Trophoblast cell (in vitro differentiated cells and primary cell): ENCODE measurements at regions not wholly inside any gene's neighbourhood (a gene's known extent, or its start where the extent isn't known, plus 50 kb on each side); places are given as distances from the start of the nearest gene placed in this dataset.

Experiments used
- DNase-seq, 2 donors: peaks; one replicate each; pipeline ENCODE4 v3.0.0-alpha.2; 2016
- H2AFZ ChIP-seq: 2 replicates; pipeline ENCODE4 v1.6.1; 2013; ENCODE audit warnings: low read length, moderate library complexity, mild to moderate bottlenecking; ENCODE audit not compliant: insufficient read depth, poor library complexity
- H2AK5ac ChIP-seq: 2 replicates; pipeline ENCODE4 v1.6.1; 2013; ENCODE audit warnings: mild to moderate bottlenecking, low read length
- H2BK120ac ChIP-seq: 2 replicates; pipeline ENCODE4 v1.6.1; 2013; ENCODE audit warnings: low read length, mild to moderate bottlenecking, moderate library complexity; ENCODE audit not compliant: insufficient read depth, poor library complexity
- H2BK12ac ChIP-seq: 2 replicates; pipeline ENCODE4 v1.6.1; 2013; ENCODE audit warnings: mild to moderate bottlenecking, low read length, moderate library complexity
- H2BK5ac ChIP-seq: 2 replicates; pipeline ENCODE4 v1.6.1; 2013; ENCODE audit warnings: low read length, low read depth, moderate library complexity, mild to moderate bottlenecking; ENCODE audit not compliant: poor library complexity
- H3K14ac ChIP-seq: 2 replicates; pipeline ENCODE4 v1.6.1; 2013; ENCODE audit warnings: mild to moderate bottlenecking, low read length
- H3K18ac ChIP-seq: 2 replicates; pipeline ENCODE4 v1.6.1; 2013; ENCODE audit warnings: mild to moderate bottlenecking, low read length
- H3K23ac ChIP-seq: 2 replicates; pipeline ENCODE4 v1.6.1; 2013; ENCODE audit warnings: low read length
- H3K27ac ChIP-seq: 2 replicates; pipeline ENCODE4 v1.5.1; 2013; ENCODE audit warnings: low read depth, mild to moderate bottlenecking, inconsistent platforms, low read length, moderate library complexity
- H3K27me3 ChIP-seq: 2 replicates; pipeline ENCODE4 v1.6.1; 2013; ENCODE audit warnings: inconsistent platforms, mild to moderate bottlenecking, low read length, moderate library complexity; ENCODE audit not compliant: insufficient read depth
- H3K36me3 ChIP-seq, 2 experiments: 1 replicate in 1 of 2; 2 replicates in 1 of 2; pipeline ENCODE4 v1.6.1; 2013; ENCODE audit warnings: low read length in 2 of 2, mild to moderate bottlenecking in 2 of 2, moderate library complexity in 1 of 2; ENCODE audit not compliant: insufficient read depth in 2 of 2, control insufficient read depth in 1 of 2
- H3K4ac ChIP-seq: 2 replicates; pipeline ENCODE4 v1.6.1; 2013; ENCODE audit warnings: low read depth, mild to moderate bottlenecking, low read length, moderate library complexity
- H3K4me1 ChIP-seq, 2 experiments: 1 replicate in 1 of 2; 2 replicates in 1 of 2; pipeline ENCODE4 v1.6.1; 2013; ENCODE audit warnings: low read length in 2 of 2, mild to moderate bottlenecking in 2 of 2, moderate library complexity in 1 of 2; ENCODE audit not compliant: insufficient read depth in 2 of 2, control insufficient read depth in 1 of 2
- H3K4me2 ChIP-seq: 2 replicates; pipeline ENCODE4 v1.6.1; 2013; ENCODE audit warnings: inconsistent platforms, mild to moderate bottlenecking, low read length, moderate library complexity
- H3K4me3 ChIP-seq: 2 replicates; pipeline ENCODE4 v1.5.1; 2013; ENCODE audit warnings: mild to moderate bottlenecking, low read depth, low read length, inconsistent platforms
- H3K79me1 ChIP-seq: one replicate; pipeline ENCODE4 v1.6.1; 2013; ENCODE audit warnings: low read length
- H3K79me2 ChIP-seq: 2 replicates; pipeline ENCODE4 v1.6.1; 2013; ENCODE audit warnings: low read length, mild to moderate bottlenecking; ENCODE audit not compliant: control insufficient read depth, insufficient read depth, poor library complexity
- H3K9ac ChIP-seq: 2 replicates; pipeline ENCODE4 v1.6.1; 2013; ENCODE audit warnings: mild to moderate bottlenecking, low read length
- H3K9me3 ChIP-seq: 2 replicates; pipeline ENCODE4 v1.6.1; 2013; ENCODE audit warnings: low read depth, mild to moderate bottlenecking, control low read depth, inconsistent platforms, low read length; ENCODE audit not compliant: insufficient read depth
- H4K12ac ChIP-seq: 2 replicates; pipeline ENCODE4 v1.6.1; 2013; ENCODE audit warnings: low read depth, mild to moderate bottlenecking, low read length, moderate library complexity
- H4K8ac ChIP-seq: 2 replicates; pipeline ENCODE4 v1.6.1; 2013; ENCODE audit warnings: low read depth, mild to moderate bottlenecking, low read length, moderate library complexity
- H4K91ac ChIP-seq: one replicate; pipeline ENCODE4 v1.6.1; 2013; ENCODE audit warnings: low read depth, mild to moderate bottlenecking, low read length, moderate library complexity
- WGBS: extraction: QIAGEN DNeasy Blood & Tissue Kit; methylation state at CpG from one replicate; pipeline ENCODE4 v1.1.7; 2013; ENCODE audit warnings: missing lambda C conversion rate; ENCODE audit not compliant: insufficient read length, insufficient coverage; ENCODE audit errors: extremely low coverage; 5-methylcytosine and 5-hydroxymethylcytosine counted together

- Histone ChIP-seq H2BK120ac (no peak overlapping the region), H3K4me3 (no peak overlapping the region), H3K4ac (no peak overlapping the region), H4K12ac (no peak overlapping the region), H3K9me3 (no peaks in the 10 kb centered on the region), H3K18ac (no peak overlapping the region), H3K14ac (no peak overlapping the region), H2BK5ac (no peak overlapping the region), H3K27ac (peak overlapping the region; percentile 69), H2AK5ac (no peak overlapping the region), H3K4me2 (peak overlapping the region; percentile 39), H3K36me3 (no peaks in the 10 kb centered on the region), H2BK12ac (no peak overlapping the region), H3K23ac (no peak overlapping the region), H4K8ac (no peak overlapping the region), H4K91ac (no peak overlapping the region), H3K4me1 (peaks cover 0 to 4% of the 10 kb centered on the region in 2 experiments), H3K27me3 (no peaks in the 10 kb centered on the region), H2AFZ (no peak overlapping the region), H3K9ac (no peak overlapping the region), H3K79me1 (no peaks in the 10 kb centered on the region), H3K79me2 (no peaks in the 10 kb centered on the region)
- DNase-seq = peak; percentile 2 to 69
- no CpG with 5 or more reads among the region's 7 CpGs for WGBS
Measured at GRCh38 chr6:77292564-77293546, 170.4 kb downstream of the HTR1B start.

GRCh38 chr6:77290798-77291197, 172.5 kb downstream of the HTR1B start:
- no peak overlapping the region for H2BK12ac ChIP-seq

GRCh38 chr6:77286541-77286940, 176.8 kb downstream of the HTR1B start:
- Histone ChIP-seq H2AK5ac (no peak overlapping the region), H3K23ac (no peak overlapping the region), H3K79me1 (no peaks in the 10 kb centered on the region), H3K9ac (no peak overlapping the region), H2AFZ (no peak overlapping the region), H2BK12ac (no peak overlapping the region), H3K4ac (no peak overlapping the region), H3K4me1 (no peaks in the 10 kb centered on the region), H4K8ac (no peak overlapping the region), H2BK5ac (no peak overlapping the region), H3K14ac (no peak overlapping the region), H3K4me2 (no peak overlapping the region), H4K12ac (no peak overlapping the region), H3K9me3 (peaks cover 2% of the 10 kb centered on the region), H3K27me3 (no peaks in the 10 kb centered on the region), H3K79me2 (no peaks in the 10 kb centered on the region), H3K27ac (no peak overlapping the region), H3K18ac (no peak overlapping the region), H2BK120ac (no peak overlapping the region), H4K91ac (no peak overlapping the region), H3K4me3 (no peak overlapping the region), H3K36me3 (peaks cover 2 to 5% of the 10 kb centered on the region in 2 experiments)
- DNase-seq = no peak
- WGBS = no CpG with 5 or more reads among the region's 3 CpGs

More at GRCh38 chr6:77290798-77291197, 172.5 kb downstream of the HTR1B start:
- H3K4me2 ChIP-seq = no peak overlapping the region
- no peak overlapping the region for H3K4ac ChIP-seq
- no peak overlapping the region for H3K9ac ChIP-seq
- no peaks in the 10 kb centered on the region for H3K79me2 ChIP-seq
- H3K79me1 ChIP-seq = no peaks in the 10 kb centered on the region
- no peak overlapping the region for H2BK120ac ChIP-seq
- no peak overlapping the region for H3K4me3 ChIP-seq
- no peak for DNase-seq
- no CpG with 5 or more reads among the region's 1 CpG for WGBS
- H4K91ac ChIP-seq = no peak overlapping the region
- H4K8ac ChIP-seq = no peak overlapping the region
- H3K27me3 ChIP-seq = no peaks in the 10 kb centered on the region
- H3K23ac ChIP-seq = no peak overlapping the region
- H2AFZ ChIP-seq = no peak overlapping the region
- H2BK5ac ChIP-seq = no peak overlapping the region
- H3K18ac ChIP-seq = no peak overlapping the region
- no peak overlapping the region for H3K27ac ChIP-seq
- no peaks in the 10 kb centered on the region for H3K9me3 ChIP-seq
- H3K4me1 ChIP-seq = peaks cover 0 to 4% of the 10 kb centered on the region in 2 experiments
- H2AK5ac ChIP-seq = no peak overlapping the region
- no peak overlapping the region for H3K14ac ChIP-seq
- H3K36me3 ChIP-seq = no peaks in the 10 kb centered on the region
- H4K12ac ChIP-seq = no peak overlapping the region

- Histone ChIP-seq H2BK12ac (no peak overlapping the region), H3K4me3 (no peak overlapping the region), H3K14ac (no peak overlapping the region), H4K8ac (no peak overlapping the region), H3K4me2 (no peak overlapping the region), H2AFZ (no peak overlapping the region), H3K79me2 (no peaks in the 10 kb centered on the region), H3K4me1 (no peaks in the 10 kb centered on the region), H3K27ac (no peak overlapping the region), H2BK5ac (no peak overlapping the region), H3K9ac (no peak overlapping the region), H4K91ac (no peak overlapping the region), H3K79me1 (no peaks in the 10 kb centered on the region), H3K23ac (no peak overlapping the region), H3K9me3 (peaks cover 6% of the 10 kb centered on the region), H3K4ac (no peak overlapping the region), H2BK120ac (no peak overlapping the region), H4K12ac (no peak overlapping the region), H3K18ac (no peak overlapping the region), H3K36me3 (peaks cover 3% of the 10 kb centered on the region in 2 experiments), H2AK5ac (no peak overlapping the region), H3K27me3 (no peaks in the 10 kb centered on the region)
- WGBS = no CpG with 5 or more reads among the region's 2 CpGs
- no peak for DNase-seq
Measured at GRCh38 chr6:77273929-77274328, 189.4 kb downstream of the HTR1B start.
